CD4-positive, alpha-beta T cell treated with Interleukin-17A for 4 hours (primary cell): ENCODE measurements at regions not wholly inside any gene's neighbourhood (a gene's known extent, or its start where the extent isn't known, plus 50 kb on each side); places are given as distances from the start of the nearest gene placed in this dataset.

Experiments used
- DNase-seq: peaks from one replicate; pipeline ENCODE4 v3.0.0-alpha.2; 2020; ENCODE audit warnings: mixed read lengths

- DNase-seq, result no peak
Observed at GRCh38 chr14:22333422-22334274, 255.4 kb downstream of the DAD1 start.

GRCh38 chr14:22332686-22333421, 256.2 kb downstream of the DAD1 start:
- no peak for DNase-seq

GRCh38 chr14:22329371-22329770, 259.7 kb downstream of the DAD1 start:
- no peak for DNase-seq

- no peak for DNase-seq
Observed at GRCh38 chr14:22325676-22326400, 263.2 kb downstream of the DAD1 start.

GRCh38 chr14:22320362-22320750, 268.7 kb downstream of the DAD1 start:
- no peak for DNase-seq

GRCh38 chr14:22319526-22320361, 269.3 kb downstream of the DAD1 start:
- DNase-seq, result peak; percentile 26

- no peak for DNase-seq
Observed at GRCh38 chr14:22318951-22319350, 270.1 kb downstream of the DAD1 start.

GRCh38 chr14:22316473-22316872, 272.6 kb downstream of the DAD1 start:
- no peak for DNase-seq

GRCh38 chr14:22315336-22315735, 273.7 kb downstream of the DAD1 start:
- DNase-seq, result no peak

GRCh38 chr14:22314183-22314820, 274.7 kb downstream of the DAD1 start:
- DNase-seq, result peak; percentile 7

GRCh38 chr14:22313172-22313801, 275.7 kb downstream of the DAD1 start:
- no peak for DNase-seq

GRCh38 chr14:22311636-22312035, 277.4 kb downstream of the DAD1 start:
- no peak for DNase-seq

GRCh38 chr14:22305607-22306006, 283.4 kb downstream of the DAD1 start:
- no peak for DNase-seq

GRCh38 chr14:22304326-22304725, 284.7 kb downstream of the DAD1 start:
- no peak for DNase-seq

- no peak for DNase-seq
Observed at GRCh38 chr14:22303589-22304195, 285.3 kb downstream of the DAD1 start.

- no peak for DNase-seq
Observed at GRCh38 chr14:22300646-22301045, 288.4 kb downstream of the DAD1 start.

GRCh38 chr14:22297376-22297775, 291.6 kb downstream of the DAD1 start:
- DNase-seq, result no peak

GRCh38 chr14:22296722-22297121, 292.3 kb downstream of the DAD1 start:
- no peak for DNase-seq

- DNase-seq, result no peak
Observed at GRCh38 chr14:22296088-22296487, 292.9 kb downstream of the DAD1 start.

GRCh38 chr14:22291406-22291805, 297.6 kb downstream of the DAD1 start:
- DNase-seq, result no peak

GRCh38 chr14:22289570-22289969, 299.5 kb downstream of the DAD1 start:
- no peak for DNase-seq
